SK-N-SH (cell line): ENCODE measurements at regions not wholly inside any gene's neighbourhood (a gene's known extent, or its start where the extent isn't known, plus 50 kb on each side); places are given as distances from the start of the nearest gene placed in this dataset.

ENCODE experiments used
- CTCF ChIA-PET: fragments of 300-600, 350-600 bp; formaldehyde crosslinking; extraction: SDS; loops from one replicate; lab custom pipeline; 2021; lab: Yijun Ruan, JAX
- POLR2A ChIA-PET: fragments of 350-600 bp; sonication (Branson Sonifier 250); formaldehyde crosslinking; extraction: SDS; loops from one replicate; lab custom pipeline; 2020; ENCODE audit warnings: antibody characterized with exemption, inconsistent platforms; lab: Yijun Ruan, JAX
- DNase-seq: peaks from one replicate; pipeline ENCODE4 v3.0.0; 2012
- H2AFZ ChIP-seq: fragments of 200-600 bp; sonication (generic); 2 replicates; pipeline ENCODE4 v1.8.1; 2016; ENCODE audit warnings: antibody characterized with exemption, mild to moderate bottlenecking, low read depth
- H3F3A ChIP-seq: fragments of 200-600 bp; sonication (generic); replicated peaks from 2 replicates; pipeline ENCODE3; 2016; ENCODE audit warnings: antibody characterized with exemption, mild to moderate bottlenecking; ENCODE audit not compliant: insufficient read depth
- H3K27ac ChIP-seq, 2 experiments: fragments of 200-500 bp in 1 of 2; fragments of 200-600 bp in 1 of 2; sonication (Bioruptor generic) in 1 of 2; sonication (generic), shearing (Covaris generic) in 1 of 2; 2 replicates each; pipeline versions ENCODE4 v1.5.1 to v1.6.1; 2014 to 2016; ENCODE audit warnings: low read depth in 2 of 2, inconsistent platforms in 1 of 2, low read length in 1 of 2, mild to moderate bottlenecking in 1 of 2, mixed read lengths in 1 of 2
- H3K27me3 ChIP-seq: fragments of 200-600 bp; sonication (generic), shearing (Covaris generic); 2 replicates; pipeline ENCODE4 v1.6.1; 2016; ENCODE audit warnings: mixed run types; ENCODE audit not compliant: insufficient read depth
- H3K36me3 ChIP-seq, 2 experiments: fragments of 200-500 bp in 1 of 2; fragments of 200-600 bp in 1 of 2; sonication (Bioruptor generic) in 1 of 2; sonication (generic) in 1 of 2; replicated peaks in 1 of 2; 2 replicates each; pipeline versions ENCODE3 to v1.5.1; 2014 to 2016; ENCODE audit warnings: low read length in 1 of 2, mild to moderate bottlenecking in 1 of 2; ENCODE audit not compliant: insufficient read depth in 2 of 2, control insufficient read depth in 1 of 2
- H3K4me1 ChIP-seq, 2 experiments: fragments of 200-500 bp in 1 of 2; fragments of 200-600 bp in 1 of 2; sonication (Bioruptor generic) in 1 of 2; sonication (generic), shearing (Covaris generic) in 1 of 2; 2 replicates each; pipeline versions ENCODE4 v1.5.1 to v1.6.1; 2014 to 2016; ENCODE audit warnings: low read depth in 1 of 2, low read length in 1 of 2, mixed run types in 1 of 2; ENCODE audit not compliant: insufficient read depth in 2 of 2, control insufficient read depth in 1 of 2
- H3K4me2 ChIP-seq: fragments of 200-600 bp; sonication (generic), shearing (Covaris generic); 2 replicates; pipeline ENCODE4 v1.6.1; 2017; ENCODE audit warnings: mixed run types
- H3K4me3 ChIP-seq, 2 experiments: fragments of 200-500 bp in 1 of 2; fragments of 200-600 bp in 1 of 2; sonication (Bioruptor generic) in 1 of 2; sonication (generic), shearing (Covaris generic) in 1 of 2; 2 replicates each; pipeline versions ENCODE4 v1.5.1 to v1.8.1; 2014 to 2016; ENCODE audit warnings: low read depth in 2 of 2, inconsistent platforms in 1 of 2, low read length in 1 of 2, mild to moderate bottlenecking in 1 of 2, mixed read lengths in 1 of 2, moderate library complexity in 1 of 2
- H3K79me2 ChIP-seq: fragments of 200-600 bp; sonication (generic); 2 replicates; pipeline ENCODE4 v1.8.1; 2017; ENCODE audit warnings: mild to moderate bottlenecking; ENCODE audit not compliant: insufficient read depth
- H3K9ac ChIP-seq: fragments of 200-600 bp; sonication (generic); 2 replicates; pipeline ENCODE4 v1.6.1; 2017; ENCODE audit warnings: mixed run types
- H3K9me2 ChIP-seq: fragments of 200-600 bp; sonication (generic); 2 replicates; pipeline ENCODE4 v1.6.1; 2017; ENCODE audit warnings: mixed run types
- H3K9me3 ChIP-seq: fragments of 200-600 bp; sonication (generic); 2 replicates; pipeline ENCODE4 v1.6.1; 2017; ENCODE audit warnings: mixed run types, mild to moderate bottlenecking, moderate library complexity
- H4K20me1 ChIP-seq: fragments of 200-600 bp; sonication (generic); 2 replicates; pipeline ENCODE4 v1.6.1; 2017; ENCODE audit warnings: mild to moderate bottlenecking, mixed run types; ENCODE audit not compliant: insufficient read depth
- CHD2 ChIP-seq: fragments of 150-350 bp; IDR thresholded peaks from 2 replicates; pipeline ENCODE4 v1.6.1; 2018; ENCODE audit warnings: low read length; ENCODE audit not compliant: partially characterized antibody
- CTCF ChIP-seq: fragments of 200-600 bp; sonication (generic); IDR thresholded peaks from 2 replicates; pipeline ENCODE4 v1.6.1; 2017; ENCODE audit warnings: antibody characterized with exemption, mild to moderate bottlenecking, moderate library complexity
- EZH2phosphoT487 ChIP-seq: fragments of 200-600 bp; sonication (generic); IDR thresholded peaks from 2 replicates; pipeline ENCODE4 v1.6.1; 2017; ENCODE audit warnings: low read depth, mixed run types, mild to moderate bottlenecking, antibody characterized with exemption, moderate library complexity, borderline replicate concordance
- FOSL2 ChIP-seq: IDR thresholded peaks from 2 replicates; pipeline ENCODE4 v1.4.0; 2012; ENCODE audit warnings: low read depth, mild to moderate bottlenecking, moderate library complexity, borderline replicate concordance
- FOXJ3 ChIP-seq: sonication (generic); formaldehyde crosslinking; IDR thresholded peaks from 2 replicates; pipeline ENCODE4 v1.5.1; 2020; ENCODE audit warnings: mild to moderate bottlenecking, missing genetic modification reagents
- FOXM1 ChIP-seq: IDR thresholded peaks from 2 replicates; pipeline ENCODE4 v1.4.0; 2012; ENCODE audit warnings: low read depth, mild to moderate bottlenecking
- GABPA ChIP-seq: IDR thresholded peaks from 2 replicates; pipeline ENCODE4 v1.4.0; 2012; ENCODE audit warnings: low read depth, mild to moderate bottlenecking
- GATA2 ChIP-seq: sonication (generic); formaldehyde crosslinking; IDR thresholded peaks from 2 replicates; pipeline ENCODE4 v1.5.0; 2020; ENCODE audit warnings: mild to moderate bottlenecking, missing genetic modification reagents
- IRF3 ChIP-seq: fragments of 150-350 bp; IDR thresholded peaks from 2 replicates; pipeline ENCODE4 v1.6.1; 2016; ENCODE audit warnings: mild to moderate bottlenecking, low read depth, low read length
- RXRA ChIP-seq: IDR thresholded peaks from 2 replicates; pipeline ENCODE4 v1.4.0; 2012; ENCODE audit warnings: low read depth, mild to moderate bottlenecking, borderline replicate concordance
- SMC3 ChIP-seq: IDR thresholded peaks from 2 replicates; pipeline ENCODE4 v1.6.1; 2012; ENCODE audit warnings: low read depth, low read length, improper control_type of control experiment
- TAF1 ChIP-seq: IDR thresholded peaks from 2 replicates; pipeline ENCODE4 v1.6.1; 2012; ENCODE audit warnings: low read depth, mild to moderate bottlenecking, low read length, moderate library complexity, borderline replicate concordance
- TCF12 ChIP-seq: IDR thresholded peaks from 2 replicates; pipeline ENCODE4 v1.4.0; 2012
- TEAD4 ChIP-seq: IDR thresholded peaks from 2 replicates; pipeline ENCODE4 v1.4.0; 2012; ENCODE audit warnings: mild to moderate bottlenecking, borderline replicate concordance; ENCODE audit not compliant: insufficient read depth
- USF1 ChIP-seq: IDR thresholded peaks from 2 replicates; pipeline ENCODE4 v1.4.0; 2012; ENCODE audit warnings: low read depth, borderline replicate concordance
- USF2 ChIP-seq: fragments of 150-350 bp; IDR thresholded peaks from 2 replicates; pipeline ENCODE4 v1.6.1; 2017; ENCODE audit warnings: antibody characterized with exemption, low read length, low read depth, borderline replicate concordance
- YY1 ChIP-seq: IDR thresholded peaks from 2 replicates; pipeline ENCODE4 v1.4.0; 2012; ENCODE audit warnings: low read depth, mild to moderate bottlenecking
- ZBTB33 ChIP-seq: IDR thresholded peaks from 2 replicates; pipeline ENCODE4 v1.4.0; 2012; ENCODE audit warnings: low read depth, borderline replicate concordance
- WGBS: methylation state at CpG from one replicate; pipeline ENCODE4 v1.1.6; 2017; ENCODE audit warnings: low lambda C conversion rate; 5-methylcytosine and 5-hydroxymethylcytosine counted together

- no peaks in the 10 kb centered on the region for H3K9me3 ChIP-seq
- no peak overlapping the region for H3K27ac ChIP-seq
- POLR2A ChIA-PET, result no interaction called here
- H3K4me3 ChIP-seq, result no peak overlapping the region
- no peak for TF ChIP-seq IRF3
- TF ChIP-seq CTCF, result no peak
- no peak for TF ChIP-seq CHD2
- no peak for TF ChIP-seq GATA2 (CRISPR knock-in tag)
- TF ChIP-seq RXRA, result no peak
- TF ChIP-seq FOSL2, result no peak
- TF ChIP-seq FOXJ3, result no peak
- TF ChIP-seq TEAD4, result no peak
- no peak for TF ChIP-seq YY1
- TF ChIP-seq EZH2phosphoT487, result no peak
- no peak for TF ChIP-seq USF2
- no peak for TF ChIP-seq TCF12
- TF ChIP-seq USF1, result no peak
- TF ChIP-seq TAF1, result no peak
- TF ChIP-seq SMC3, result no peak
- no peak for TF ChIP-seq ZBTB33
- no peak for TF ChIP-seq GABPA
- TF ChIP-seq FOXM1, result no peak
- no peaks in the 10 kb centered on the region for H3K79me2 ChIP-seq
- H3K9me2 ChIP-seq, result no peaks in the 10 kb centered on the region
- H3K27me3 ChIP-seq, result peaks cover 22% of the 10 kb centered on the region; the same call in 1 of the 2 replicates
- no peak overlapping the region for H3K9ac ChIP-seq
- H2AFZ ChIP-seq, result no peak overlapping the region
- WGBS, result 33% methylated on average over 6 of the region's 6 CpGs
- H3K4me1 ChIP-seq, result no peaks in the 10 kb centered on the region
- no peaks in the 10 kb centered on the region for H3F3A ChIP-seq
- no peak overlapping the region for H3K4me2 ChIP-seq
- CTCF ChIA-PET, result no interaction called here
- H3K36me3 ChIP-seq, result no peaks in the 10 kb centered on the region
- DNase-seq, result no peak
- H4K20me1 ChIP-seq, result no peaks in the 10 kb centered on the region
These were observed 236.7 kb downstream of the ASMT start for GRCh38 chrX:1851527-1851926.
